Fibroblast of skin of right biceps (primary cell): ENCODE measurements at regions not wholly inside any gene's neighbourhood (a gene's known extent, or its start where the extent isn't known, plus 50 kb on each side); places are given as distances from the start of the nearest gene placed in this dataset.
A peak's percentile ranks its signal among the peaks of the same experiment; 100 is the strongest.

Experiments used
- DNase-seq: peaks from one replicate; pipeline ENCODE4 v3.0.0-alpha.2; 2013

DNA sequence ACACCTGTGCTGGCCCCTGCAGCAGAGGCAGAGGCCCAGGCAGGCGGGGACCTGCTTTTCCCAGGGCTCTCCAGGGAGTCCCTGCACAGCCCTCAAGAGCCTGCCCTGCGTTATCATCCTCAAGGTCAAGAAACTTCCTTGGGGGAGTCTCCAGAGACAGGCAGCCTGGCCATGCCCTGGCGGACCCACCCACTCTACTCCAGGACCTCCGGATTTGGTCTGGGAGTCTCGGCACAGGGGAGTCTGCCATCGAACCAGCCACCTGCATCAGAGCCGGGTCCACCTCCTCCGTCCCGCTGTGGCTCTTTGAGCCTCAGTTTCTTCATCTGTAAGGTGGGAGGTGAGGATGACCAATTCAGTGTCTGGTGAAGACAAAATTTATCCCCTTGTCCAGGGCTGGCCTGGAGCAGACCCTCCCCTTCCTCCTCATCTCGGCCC lies 75.3 kb upstream of the TNRC6C start:
- DNase-seq = no peak

DNA sequence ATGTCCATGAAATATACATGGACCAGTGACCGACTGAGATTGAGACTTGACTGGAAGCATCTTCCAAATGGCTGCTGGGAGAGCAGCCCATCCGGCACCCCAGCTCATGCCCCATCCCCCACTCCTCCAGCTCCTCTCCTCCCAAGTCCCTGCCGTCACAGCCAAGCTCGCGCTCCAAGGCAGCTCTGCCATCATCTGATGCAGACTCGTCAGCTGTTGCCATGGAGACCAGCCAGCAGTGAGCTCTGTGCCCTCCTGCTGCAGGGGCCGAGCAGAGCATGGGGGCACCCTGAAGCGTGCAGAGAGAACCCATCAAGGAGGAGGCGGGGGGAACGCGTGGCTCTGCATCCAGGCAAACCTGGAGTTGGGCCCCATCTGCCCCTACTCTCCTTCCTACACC lies 74.5 kb upstream of the TNRC6C start:
- peak; percentile 22 for DNase-seq

GRCh38 chr17:77884967-77885641 lies 73.4 kb upstream of the TNRC6C start:
- no peak for DNase-seq

DNA sequence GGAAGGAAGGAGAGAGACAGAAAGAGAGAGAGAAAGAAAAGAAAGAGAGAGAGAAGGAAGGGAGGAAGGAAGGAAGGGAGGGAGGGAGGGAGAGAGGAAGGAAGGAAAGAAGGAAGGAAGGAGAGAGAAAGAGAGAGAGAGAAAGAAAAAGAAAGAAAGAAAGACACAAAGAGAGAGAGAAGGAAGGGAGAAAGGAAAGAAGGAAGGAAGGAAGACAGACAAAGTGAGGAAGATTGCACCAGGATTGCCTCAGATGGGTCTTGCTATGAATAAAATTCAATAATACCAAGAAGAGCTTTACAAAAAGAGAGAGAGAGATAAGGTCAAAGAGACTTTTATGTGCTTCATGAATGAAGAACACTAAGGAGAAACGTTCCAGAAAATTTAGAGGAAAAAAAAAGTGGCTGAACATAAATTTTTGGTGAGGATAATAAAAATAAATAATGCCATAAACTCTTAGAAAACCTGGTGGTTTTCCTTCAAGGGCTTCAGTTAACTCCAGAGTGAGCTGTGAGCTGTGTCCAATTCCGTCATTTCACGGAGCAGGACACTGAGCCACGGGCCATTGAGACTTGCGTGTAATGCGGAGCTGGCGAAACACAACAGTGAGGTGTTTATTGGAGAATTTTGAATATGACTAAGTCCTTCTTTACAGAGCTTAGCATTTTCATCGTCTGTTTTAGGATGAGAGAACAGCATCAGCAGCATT lies 72.7 kb upstream of the TNRC6C start:
- DNase-seq = no peak

GRCh38 chr17:77886387-77886728 lies 72.1 kb upstream of the TNRC6C start:
- no peak for DNase-seq

- no peak for DNase-seq
These were observed 71.4 kb upstream of the TNRC6C start for GRCh38 chr17:77887110-77887463.

- DNase-seq = peak; percentile 41
These were observed 70.8 kb upstream of the TNRC6C start for GRCh38 chr17:77887464-77888241.

GRCh38 chr17:77888242-77889134 lies 70.0 kb upstream of the TNRC6C start:
- DNase-seq = no peak

DNA sequence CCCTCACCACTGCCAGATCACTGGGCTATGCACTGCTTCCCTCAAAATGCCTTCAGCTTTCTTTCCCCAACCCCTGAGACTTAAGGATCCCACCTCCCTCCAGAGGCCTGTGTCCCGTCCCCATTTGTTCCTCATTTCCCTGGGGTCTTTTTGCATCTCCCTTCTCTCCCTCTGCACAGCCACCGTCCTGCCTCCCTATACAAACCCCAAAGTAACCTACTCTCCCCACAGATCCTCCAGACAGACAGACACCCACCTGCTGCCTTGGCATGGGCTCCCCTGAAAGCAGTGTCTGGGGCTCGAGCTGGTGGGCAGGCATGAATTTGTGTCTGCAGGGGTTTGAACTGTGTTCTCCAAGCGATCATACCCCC lies 69.4 kb upstream of the TNRC6C start:
- DNase-seq = no peak

GRCh38 chr17:77889866-77890760 lies 68.4 kb upstream of the TNRC6C start:
- no peak for DNase-seq

GRCh38 chr17:77890771-77891170 lies 67.7 kb upstream of the TNRC6C start:
- DNase-seq = no peak

- no peak for DNase-seq
These were observed 66.9 kb upstream of the TNRC6C start for GRCh38 chr17:77891602-77892001.

GRCh38 chr17:77892031-77892430 lies 66.5 kb upstream of the TNRC6C start:
- DNase-seq = no peak

GRCh38 chr17:77892469-77893143 lies 65.9 kb upstream of the TNRC6C start:
- no peak for DNase-seq

DNA sequence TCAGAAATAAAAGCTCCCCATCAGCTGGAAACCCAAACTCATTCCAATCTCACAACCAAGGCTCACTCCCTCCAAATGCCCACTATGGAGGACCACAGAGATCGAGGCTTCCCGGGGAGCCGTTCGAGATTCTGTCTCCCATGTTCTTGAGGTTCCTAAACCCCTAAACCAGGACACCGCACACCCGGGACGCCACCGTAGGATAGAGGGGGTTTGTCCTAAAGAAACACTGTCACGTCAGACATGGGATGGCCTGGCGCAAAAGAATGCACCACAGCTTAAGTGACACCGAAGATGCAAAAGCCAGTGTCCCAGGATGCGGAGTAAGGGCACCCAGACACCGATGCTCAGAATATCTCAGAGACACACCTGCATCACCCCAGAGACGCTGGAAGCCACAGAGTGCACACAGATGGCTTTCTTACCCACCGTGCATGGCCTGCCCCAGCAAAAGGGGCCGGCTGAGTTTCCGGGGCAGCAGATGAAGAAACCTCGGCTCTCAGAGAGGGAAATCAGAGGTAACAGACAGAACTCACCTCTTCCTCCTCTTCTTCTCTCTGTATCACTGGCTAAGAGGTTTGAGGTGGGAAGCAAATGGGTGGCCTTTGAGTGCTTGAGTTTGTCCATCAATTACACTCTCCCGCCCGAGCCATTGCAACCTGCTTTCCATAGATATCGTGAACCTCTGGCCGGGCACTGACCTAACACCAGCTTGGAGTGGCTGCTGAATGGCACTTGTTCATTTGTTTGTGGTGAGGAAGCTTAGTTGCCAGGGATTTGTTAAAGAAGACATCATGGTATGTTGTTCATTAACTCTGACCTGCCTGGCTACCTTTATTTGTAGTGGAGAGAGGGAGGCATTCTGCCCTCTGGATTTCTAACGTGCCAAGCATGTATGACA lies 65.1 kb upstream of the TNRC6C start:
- DNase-seq = no peak

DNA sequence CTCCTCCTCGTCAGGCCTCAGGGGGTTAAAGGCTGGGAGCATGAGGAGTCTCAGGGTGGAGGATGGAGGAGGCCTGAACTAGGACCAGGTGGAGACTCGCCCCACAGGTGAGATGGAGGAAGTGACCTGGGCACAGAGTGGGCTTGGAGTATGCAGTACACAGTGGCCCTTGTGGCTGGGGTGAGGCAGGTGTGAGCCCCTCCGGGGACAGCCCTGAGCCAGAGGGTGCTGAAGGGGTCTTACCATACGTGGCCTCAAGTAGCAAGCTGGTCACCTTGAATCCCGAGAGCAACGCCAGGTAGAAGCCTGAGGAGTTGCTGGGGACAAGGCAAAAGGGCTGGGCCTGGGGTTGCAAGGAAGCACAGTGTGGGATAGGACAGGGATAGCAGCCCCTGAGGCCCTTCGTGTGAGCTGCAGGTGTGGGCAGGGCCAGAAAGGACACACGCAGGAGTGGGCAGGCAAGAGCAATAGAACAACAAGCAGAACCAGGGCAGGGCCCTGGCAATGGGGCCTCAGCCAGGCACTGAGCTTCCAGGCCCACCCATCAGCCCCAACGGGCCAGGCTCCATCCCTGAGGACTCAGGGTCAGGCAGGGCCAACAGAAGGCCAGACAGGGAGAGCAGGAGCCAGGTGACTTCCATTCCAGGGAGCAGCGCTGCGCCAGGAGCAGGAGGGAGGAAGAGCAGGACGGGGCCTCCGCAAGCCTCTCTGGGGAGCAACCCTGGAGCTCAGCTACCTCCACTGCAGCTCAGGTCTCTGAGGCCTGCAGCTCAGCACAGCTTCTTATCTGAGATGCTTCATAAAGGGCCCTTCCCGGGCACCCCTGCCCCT lies 64.2 kb upstream of the TNRC6C start:
- DNase-seq = no peak

DNA sequence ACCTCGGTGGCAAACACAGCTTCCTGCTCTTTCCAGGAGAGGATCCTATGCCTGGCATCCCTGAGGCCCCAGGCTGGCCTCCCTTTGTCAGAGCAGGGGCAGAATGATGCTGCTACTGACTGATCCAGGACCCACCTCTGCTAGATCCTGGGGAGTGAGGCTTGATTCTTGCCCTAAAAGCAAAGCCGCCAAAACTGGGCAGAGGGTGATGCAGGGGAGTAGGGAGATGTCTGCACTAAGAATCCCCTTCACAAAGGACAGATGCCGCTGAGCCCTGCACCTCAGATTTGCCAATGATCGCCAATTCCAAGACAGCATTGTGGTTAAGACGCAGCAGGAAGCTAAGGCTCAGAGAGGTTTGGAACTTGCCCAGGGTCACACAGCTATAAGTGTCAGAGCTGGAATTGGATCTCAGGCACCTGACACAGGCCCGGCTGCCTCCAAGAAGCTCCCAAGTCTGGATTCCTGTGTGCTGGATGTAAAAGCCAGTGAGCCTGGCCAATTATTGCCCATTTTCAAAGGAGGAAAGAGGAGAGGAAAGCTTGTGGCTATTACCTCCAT lies 60.7 kb upstream of the TNRC6C start:
- no peak for DNase-seq

- DNase-seq = no peak
These were observed 59.7 kb upstream of the TNRC6C start for GRCh38 chr17:77898521-77899434.
